ENCODE measurements at regions not wholly inside any gene's neighbourhood (a gene's known extent, or its start where the extent isn't known, plus 50 kb on each side); places are given as distances from the start of the nearest gene placed in this dataset.
"Not testable (repeated sequence)": the region's sequence is repeated elsewhere in the genome, so short reads cannot be mapped to it uniquely, and the experiment has no call there.

DNA sequence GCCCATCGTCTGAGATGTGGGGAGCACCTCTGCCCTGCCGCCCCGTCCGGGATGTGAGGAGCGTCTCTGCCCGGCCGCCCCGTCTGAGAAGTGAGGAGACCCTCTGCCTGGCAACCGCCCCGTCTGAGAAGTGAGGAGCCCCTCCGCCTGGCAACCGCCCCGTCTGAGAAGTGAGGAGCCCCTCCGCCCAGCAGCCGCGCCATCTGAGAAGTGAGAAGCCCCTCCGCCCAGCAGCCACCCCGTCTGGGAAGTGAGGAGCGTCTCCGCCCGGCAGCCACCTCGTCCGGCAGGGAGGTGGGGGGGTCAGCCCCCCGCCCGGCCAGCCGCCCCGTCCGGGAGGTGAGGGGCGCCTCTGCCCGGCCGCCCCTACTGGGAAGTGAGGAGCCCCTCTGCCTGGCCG lies 267.2 kb downstream of the MEF2C start:
- DNase-seq (ENCODE audit: low read depth): not testable (repeated sequence)

DNA sequence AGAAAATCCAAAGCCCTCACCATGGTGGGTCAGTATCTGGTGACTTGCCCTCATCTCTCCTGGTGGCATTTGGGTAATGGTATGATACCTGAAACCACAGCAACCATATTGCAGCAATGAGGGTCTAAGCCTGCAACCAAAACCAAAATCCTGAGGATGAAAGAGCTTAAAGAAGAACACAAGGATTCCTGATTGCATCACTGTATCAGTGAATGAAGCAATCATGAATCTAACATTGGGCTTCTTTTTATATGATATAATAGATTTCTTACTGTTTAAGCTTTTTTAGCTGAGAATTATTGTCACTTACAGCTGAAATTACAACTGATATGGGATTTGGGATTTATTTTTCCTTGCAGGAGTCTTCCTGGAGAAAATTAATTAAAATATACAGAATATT lies 269.9 kb downstream of the MEF2C start:
- no peak for DNase-seq (ENCODE audit: low read depth)

GRCh38 chr5:88610586-88610985 lies 272.4 kb downstream of the MEF2C start:
- no peak for DNase-seq (ENCODE audit: low read depth)

GRCh38 chr5:88607492-88607891 lies 275.5 kb downstream of the MEF2C start:
- DNase-seq (ENCODE audit: low read depth): no peak

DNA sequence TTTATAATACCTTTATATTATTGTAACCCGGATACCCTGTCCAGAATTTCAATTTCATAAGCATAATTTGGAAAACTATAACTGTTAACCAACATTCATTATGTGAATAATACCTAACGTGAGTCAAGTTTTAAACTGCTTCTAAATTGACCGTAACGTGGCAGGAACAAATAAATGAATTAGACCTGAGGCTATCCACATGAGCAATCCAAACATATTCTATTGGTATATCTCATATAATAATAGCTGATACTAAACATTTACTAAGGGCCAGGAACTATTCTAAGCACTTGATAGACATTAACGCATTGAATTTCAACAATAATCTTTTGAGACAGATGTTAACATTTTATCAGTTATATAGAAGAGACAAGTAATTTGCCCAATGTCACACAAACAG lies 276.4 kb downstream of the MEF2C start:
- no peak for DNase-seq (ENCODE audit: low read depth)

GRCh38 chr5:88606173-88606572 lies 276.8 kb downstream of the MEF2C start:
- DNase-seq (ENCODE audit: low read depth): no peak

DNA sequence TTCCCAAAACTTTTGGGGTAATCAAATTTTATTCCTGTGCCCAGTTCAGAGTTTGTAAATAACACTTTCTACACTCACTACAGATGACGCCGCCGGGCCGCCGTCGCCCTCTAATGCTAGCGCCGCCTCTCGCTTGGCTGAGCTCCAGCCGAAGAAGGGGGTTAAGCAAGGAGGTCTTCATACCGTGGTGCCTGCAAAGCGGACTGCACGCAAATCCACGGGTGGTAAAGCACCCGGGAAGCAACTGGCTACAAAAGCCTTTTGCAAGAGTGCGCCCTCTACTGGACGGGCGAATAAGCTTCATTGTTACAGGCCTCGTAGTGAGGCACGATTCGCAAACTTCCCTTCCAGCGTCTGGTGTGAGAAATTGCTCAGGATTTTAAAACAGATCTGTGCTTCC lies 280.4 kb downstream of the MEF2C start:
- no peak for DNase-seq (ENCODE audit: low read depth)

- DNase-seq (ENCODE audit: low read depth): no peak
Observed at GRCh38 chr5:88594441-88594840, 288.5 kb downstream of the MEF2C start.

DNA sequence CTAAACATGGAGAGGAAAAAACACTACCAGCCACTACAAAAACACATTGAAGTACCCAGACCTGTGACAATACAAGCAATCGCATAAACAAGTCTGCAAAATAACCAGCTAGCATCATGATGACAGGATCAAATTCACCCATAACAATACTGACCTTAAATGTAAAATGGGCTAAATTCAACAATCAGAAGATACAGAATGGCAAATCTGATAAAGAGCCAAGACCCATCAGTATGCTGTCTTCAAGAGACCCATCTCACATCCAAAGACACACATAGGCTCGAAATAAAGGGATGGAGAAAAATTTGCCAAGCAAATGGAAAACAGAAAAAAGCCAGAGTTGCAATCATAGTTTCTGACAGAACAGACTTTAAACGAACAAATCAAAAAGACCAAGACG lies 294.4 kb downstream of the MEF2C start:
- DNase-seq (ENCODE audit: low read depth): no peak

DNA sequence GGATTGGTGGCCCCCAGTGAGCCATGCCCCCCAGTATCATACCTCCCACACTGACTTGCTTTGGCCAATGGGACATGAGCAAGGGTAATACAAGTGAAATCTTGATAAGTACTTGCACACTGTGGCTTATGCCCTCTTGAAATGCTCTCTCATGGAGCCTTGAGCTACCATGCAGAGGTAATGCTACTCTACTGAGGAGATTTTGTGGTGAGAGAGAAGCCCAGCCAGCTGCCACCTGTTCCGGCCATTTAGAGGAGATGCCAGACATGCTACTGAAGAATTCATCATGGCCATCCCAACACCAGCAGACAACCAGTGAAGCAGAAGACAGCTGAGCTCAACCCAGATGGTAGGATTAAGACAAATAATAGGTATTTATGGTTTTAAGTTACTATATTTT lies 299.5 kb downstream of the MEF2C start:
- DNase-seq (ENCODE audit: low read depth): no peak

GRCh38 chr5:88558366-88558765 lies 289.7 kb upstream of the TMEM161B start:
- no peak for DNase-seq (ENCODE audit: low read depth)

- no peak for DNase-seq (ENCODE audit: low read depth)
Observed at GRCh38 chr5:88557881-88558280, 289.2 kb upstream of the TMEM161B start.

DNA sequence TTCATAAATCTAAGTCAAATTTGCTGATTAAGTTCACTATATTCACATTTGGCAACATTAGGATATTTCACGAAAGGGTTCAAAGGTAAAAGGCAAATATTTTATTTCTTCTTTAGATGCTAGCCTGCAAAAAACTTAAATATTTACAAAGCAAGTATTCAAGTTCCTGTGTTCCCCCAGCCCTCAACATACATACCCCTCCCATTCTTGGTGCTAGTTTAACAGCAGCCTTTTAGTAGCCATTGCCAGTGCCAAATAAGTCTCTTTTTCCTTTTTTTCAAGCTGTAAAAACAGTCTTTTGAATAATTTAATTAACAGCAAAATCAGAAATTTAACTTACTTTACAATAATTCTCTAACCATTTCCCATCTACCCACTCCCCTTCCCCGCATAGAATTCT lies 288.5 kb upstream of the TMEM161B start:
- DNase-seq (ENCODE audit: low read depth): no peak

GRCh38 chr5:88556406-88556805 lies 287.8 kb upstream of the TMEM161B start:
- no peak for DNase-seq (ENCODE audit: low read depth)

DNA sequence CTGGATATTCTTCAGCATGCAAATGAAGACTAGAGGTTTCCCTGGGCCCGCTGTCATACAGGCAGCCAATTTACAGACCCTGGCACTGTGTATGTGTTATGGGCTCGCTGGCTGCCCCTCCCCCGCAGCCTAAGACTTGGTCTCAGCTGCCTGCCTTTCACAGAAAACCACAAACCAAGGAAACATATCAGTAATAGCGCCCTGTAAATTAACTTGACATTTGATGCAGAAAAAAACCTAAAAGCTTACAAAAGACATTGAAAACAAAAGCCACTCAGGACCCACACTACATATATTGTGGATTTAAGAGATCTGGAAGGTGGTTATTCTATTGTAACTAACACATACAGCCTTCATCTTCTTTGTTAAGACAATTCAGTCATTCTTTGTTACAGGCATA lies 287.0 kb upstream of the TMEM161B start:
- DNase-seq (ENCODE audit: low read depth): no peak

DNA sequence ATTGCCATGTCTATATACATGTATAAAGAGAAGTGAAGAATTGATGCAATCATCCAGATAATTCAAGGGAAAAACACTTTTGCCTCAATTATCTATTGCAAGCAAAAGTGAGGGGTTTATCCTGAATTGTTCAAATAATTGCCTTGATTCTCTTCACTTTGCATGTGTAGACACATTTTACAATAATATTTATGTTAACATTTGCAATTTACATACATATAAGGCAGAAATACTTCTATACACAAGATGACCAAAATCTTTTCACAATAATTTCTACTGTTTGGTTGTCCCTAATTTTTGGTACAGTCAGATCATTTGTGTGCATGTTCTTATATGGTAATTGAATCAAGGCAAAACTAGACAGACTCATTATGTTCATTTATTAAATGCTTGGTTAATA lies 285.3 kb upstream of the TMEM161B start:
- no peak for DNase-seq (ENCODE audit: low read depth)

DNA sequence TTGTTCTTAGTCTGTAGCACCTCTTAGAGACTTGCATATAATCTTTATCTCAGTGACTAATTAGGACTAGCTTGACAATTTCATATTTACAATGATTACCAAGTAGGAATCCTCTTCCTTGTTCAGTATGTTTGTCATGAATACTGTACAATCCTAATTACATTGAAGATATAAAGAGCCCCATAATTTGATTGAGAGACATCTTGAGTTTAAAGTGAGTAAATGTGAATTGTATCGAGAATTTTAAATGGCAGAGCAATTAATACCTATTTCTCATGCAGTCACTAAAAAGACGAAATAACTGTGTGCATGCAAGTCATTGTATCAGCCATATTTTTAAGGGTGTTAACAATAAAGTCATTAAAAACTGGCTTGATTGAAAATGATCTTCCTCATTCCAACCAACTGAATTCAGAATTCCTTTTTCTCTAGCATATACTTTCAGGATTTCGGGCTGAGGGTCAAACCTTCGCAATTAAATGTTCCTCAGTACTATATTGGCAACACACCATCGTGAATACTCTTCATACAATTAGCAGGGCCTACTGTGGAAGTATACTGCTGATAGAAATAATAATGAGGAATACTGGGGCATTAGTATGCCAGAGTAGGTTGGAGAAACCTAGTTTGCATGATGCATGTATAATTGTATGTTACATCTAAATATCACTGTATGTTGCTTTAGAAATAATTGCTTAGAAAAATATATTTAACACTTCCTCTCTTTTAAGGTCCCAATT lies 284.7 kb upstream of the TMEM161B start:
- DNase-seq (ENCODE audit: low read depth): no peak

- DNase-seq (ENCODE audit: low read depth): no peak
Observed at GRCh38 chr5:88552426-88552825, 283.8 kb upstream of the TMEM161B start.

DNA sequence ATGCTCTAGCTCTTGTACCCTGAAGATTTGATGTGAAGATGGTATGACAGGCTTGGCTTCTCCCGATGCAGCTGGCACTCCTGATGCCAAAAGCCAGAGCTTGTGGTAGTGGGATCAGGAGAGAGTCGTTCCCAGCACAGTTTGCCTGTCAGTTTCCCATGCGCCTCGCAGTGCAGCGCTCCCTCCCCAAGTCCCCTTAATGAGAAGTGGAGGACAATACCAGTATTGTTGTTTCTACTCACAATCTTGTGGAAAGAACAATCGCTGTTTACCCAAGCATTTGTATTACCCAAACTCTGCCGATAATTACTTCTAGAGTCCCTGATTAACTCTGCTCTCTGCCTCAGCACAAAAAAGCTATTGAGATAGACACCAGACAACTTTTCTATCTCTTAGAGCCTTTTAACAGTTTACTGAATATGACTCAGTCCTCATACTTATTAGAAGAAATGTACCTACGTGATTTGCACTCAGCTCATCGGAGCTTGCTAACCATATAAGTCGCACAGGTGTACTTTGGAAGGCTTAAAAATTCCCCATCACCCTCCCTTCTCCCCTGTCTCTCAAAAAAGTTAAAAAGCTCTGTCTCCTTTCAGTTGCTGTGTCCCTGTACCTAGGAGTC lies 283.2 kb upstream of the TMEM161B start:
- DNase-seq (ENCODE audit: low read depth): no peak

- no peak for DNase-seq (ENCODE audit: low read depth)
Observed at GRCh38 chr5:88550736-88551135, 282.1 kb upstream of the TMEM161B start.

GRCh38 chr5:88548136-88548805 lies 279.6 kb upstream of the TMEM161B start:
- DNase-seq (ENCODE audit: low read depth): no peak

- DNase-seq (ENCODE audit: low read depth): no peak
Observed at GRCh38 chr5:88545338-88545737, 276.7 kb upstream of the TMEM161B start.

DNA sequence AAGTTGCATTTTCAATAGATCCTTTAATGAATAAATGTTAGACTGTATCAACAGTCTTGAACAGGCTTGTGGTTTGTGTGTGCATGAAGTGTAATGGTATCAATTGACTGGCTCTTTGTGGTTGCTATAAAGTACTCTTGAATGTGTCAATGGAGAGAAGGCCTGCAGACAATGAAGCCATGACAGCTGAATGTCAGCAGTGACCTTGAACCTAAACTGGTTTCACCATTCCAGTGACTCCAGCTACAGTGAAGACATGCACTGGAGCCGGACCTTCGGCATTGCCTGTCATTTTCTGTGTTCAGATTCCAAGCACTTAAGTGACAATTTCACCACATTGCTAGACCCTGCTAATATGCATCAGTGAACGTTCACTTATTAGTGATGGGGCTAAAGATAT lies 276.0 kb upstream of the TMEM161B start:
- DNase-seq (ENCODE audit: low read depth): no peak

All from HS-5 (cell line).